ENCODE measurements at regions not wholly inside any gene's neighbourhood (a gene's known extent, or its start where the extent isn't known, plus 50 kb on each side); places are given as distances from the start of the nearest gene placed in this dataset.

DNA sequence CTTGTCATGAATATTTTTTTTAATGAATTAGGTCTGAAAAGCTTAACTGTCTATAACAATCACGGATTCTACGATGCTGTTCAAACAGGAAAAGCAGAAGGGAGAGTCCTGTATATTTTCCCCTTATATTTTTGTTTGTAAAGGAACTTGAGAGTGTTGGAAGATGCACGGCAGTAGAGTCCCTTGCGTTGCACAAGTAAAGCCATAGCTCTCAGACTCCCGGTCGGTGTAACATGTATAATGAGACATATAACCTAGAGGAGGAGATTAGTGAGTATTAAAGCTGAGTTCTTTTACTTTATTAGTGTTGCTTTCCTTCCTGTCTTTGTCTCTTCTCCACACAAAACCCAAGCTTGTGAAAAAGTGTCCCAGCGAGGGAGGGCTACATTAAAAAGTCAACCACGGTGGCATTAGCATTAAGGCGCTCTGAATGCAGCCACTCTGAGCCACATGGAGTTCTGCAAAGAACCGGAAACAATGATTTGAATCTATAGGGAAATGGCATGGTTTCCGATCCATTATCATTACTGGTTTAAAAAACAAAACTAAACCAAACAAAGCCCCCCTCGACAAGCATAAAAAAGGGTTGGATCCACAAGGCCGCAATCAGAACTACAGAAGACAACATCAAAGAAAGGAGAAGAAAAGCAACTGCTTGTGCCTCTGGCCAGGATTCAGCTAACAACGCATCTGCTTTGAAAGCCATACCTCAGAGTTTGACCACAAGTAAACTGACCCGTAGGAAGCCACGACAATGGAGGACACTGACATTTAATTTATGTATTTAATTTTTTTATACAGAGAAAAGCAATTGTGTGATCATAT, 356.8 kb downstream of the LMO4 start:
- DNase-seq: no peak

DNA sequence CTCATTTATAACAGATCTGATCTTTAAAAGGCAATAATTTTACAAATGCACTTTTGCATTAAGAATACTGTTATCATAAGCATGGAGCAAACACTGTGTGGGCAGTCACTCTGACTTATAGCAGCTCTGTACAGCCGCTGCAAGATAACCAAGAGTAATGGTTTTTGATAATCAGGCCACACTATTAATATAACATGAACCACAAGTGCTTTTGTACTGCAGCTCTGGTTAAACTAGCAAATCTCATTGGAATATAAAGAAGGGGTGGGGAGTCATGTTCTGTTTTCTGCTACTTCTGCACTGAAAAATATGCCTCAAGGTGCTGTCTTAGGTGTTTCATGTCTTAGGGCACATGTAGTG, 357.4 kb downstream of the LMO4 start:
- no peak for DNase-seq

GRCh38 chr1:87686671-87687070, 358.0 kb downstream of the LMO4 start:
- DNase-seq: peak; percentile 19

DNA sequence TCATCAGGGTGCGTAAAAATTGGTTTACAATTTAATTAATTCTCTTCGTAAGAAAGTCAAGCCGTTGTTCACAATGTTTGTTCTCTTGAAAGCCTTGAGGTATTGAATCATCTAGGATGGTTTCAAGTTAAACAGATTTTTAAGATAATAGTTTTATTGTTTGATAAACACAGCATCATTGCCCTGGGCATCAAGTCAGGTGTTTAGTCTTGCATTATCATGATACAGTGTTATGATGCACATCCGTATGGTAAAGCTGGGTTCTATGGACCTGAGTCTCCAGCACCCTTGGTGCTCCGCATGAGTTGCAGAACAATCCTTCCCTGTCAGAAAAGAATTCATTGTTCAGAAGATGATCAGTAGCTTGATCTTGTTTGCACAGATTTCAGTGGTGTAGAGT, 359.5 kb downstream of the LMO4 start:
- no peak for DNase-seq

DNA sequence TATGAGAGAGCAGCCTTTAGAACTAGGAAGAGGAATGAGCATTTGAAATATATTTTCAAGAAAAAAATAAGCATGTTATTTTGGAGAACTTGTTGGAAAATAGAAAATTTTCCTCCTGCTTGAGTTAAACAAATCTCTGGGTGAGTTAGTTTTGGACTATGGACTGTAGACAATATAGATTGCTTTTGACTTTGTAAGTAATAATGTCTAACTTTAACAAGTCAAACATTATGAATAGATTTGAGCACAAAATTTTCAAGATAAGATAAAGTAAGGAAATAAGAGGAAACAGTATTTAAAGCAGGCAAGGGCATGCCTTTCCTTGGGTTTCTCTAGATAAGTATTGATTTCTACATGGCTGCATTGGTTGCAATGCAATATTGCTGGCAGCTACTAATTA, 360.8 kb downstream of the LMO4 start:
- no peak for DNase-seq

DNA sequence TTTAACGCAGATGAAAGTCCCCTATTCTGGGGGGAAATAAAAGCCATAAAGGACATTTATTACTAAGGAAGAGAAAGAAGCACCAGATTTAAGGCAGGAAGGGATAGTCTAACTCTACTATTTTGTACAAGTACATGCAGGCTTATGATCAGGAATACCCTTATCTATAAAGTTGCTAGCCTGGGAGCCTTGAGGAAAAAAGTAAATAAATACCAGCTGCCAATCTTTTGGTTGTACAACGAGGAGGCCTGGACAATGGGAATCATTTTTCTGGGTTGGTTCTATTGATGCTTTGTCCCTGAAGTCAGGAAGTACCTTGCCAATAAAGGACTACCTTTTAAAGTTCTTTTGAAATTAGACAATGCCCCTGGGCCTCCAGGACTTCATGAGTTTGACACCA, 367.8 kb downstream of the LMO4 start:
- DNase-seq: no peak

GRCh38 chr1:87702455-87702854, 373.8 kb downstream of the LMO4 start:
- DNase-seq: no peak

GRCh38 chr1:87705233-87705632, 376.6 kb downstream of the LMO4 start:
- DNase-seq: no peak

DNA sequence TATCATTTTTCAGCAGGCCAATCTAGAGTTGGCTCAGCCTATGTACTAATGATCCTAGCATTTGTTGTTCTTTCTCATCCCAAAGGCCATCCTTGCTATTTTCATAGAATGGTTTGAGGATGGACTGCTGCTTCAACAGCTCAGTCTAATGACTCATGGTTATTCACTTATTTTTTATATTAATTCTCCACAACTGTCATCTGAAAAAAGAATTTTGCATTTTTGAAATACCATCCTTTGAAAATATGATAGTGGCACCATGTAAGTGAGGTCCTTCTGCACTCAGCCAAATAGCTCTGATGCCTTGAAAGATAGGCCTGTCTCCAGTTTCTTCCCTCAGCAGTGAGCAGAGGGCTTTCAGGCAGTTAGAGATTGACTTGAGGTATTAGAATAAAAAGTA, 377.5 kb downstream of the LMO4 start:
- DNase-seq: no peak

DNA sequence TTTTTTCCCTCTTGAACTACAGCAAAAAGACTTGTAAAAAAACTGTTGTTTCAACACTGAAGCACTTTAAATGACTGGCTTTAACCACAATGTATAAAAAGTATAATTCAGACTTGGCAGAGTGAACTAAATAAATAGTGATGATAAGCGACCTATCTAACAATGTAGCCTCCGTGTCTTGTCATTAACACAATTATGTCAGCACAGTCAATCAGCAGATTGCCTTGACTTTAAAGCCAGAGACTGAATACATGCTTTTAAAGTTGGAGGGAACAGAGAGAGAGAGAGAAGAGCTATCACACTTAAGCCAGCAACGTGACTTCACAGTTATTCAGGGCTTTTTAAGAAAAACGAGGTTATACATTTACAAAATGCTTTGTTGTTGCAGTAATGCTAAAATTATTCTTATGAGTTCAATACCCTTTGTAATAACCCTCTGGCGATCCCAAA, 378.1 kb downstream of the LMO4 start:
- no peak for DNase-seq

DNA sequence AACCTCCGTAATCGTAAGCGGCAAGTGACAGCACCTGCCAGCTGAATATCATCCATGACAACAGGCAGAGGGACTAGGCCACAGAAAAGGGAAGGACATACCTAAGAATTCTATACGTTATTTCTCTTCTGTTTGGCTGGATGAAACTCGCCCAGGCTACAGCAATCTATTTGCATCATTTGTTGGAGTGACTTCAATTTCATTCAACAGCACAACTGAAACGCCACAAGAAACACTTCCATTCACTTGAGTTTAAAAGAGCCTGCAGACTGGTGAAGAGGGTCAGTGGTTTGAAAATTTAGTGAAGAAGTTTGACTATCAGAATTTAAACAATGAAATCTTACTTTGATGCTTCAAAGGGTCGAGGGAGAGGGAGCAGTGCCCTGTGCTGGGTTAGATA, 378.7 kb downstream of the LMO4 start:
- DNase-seq: no peak

DNA sequence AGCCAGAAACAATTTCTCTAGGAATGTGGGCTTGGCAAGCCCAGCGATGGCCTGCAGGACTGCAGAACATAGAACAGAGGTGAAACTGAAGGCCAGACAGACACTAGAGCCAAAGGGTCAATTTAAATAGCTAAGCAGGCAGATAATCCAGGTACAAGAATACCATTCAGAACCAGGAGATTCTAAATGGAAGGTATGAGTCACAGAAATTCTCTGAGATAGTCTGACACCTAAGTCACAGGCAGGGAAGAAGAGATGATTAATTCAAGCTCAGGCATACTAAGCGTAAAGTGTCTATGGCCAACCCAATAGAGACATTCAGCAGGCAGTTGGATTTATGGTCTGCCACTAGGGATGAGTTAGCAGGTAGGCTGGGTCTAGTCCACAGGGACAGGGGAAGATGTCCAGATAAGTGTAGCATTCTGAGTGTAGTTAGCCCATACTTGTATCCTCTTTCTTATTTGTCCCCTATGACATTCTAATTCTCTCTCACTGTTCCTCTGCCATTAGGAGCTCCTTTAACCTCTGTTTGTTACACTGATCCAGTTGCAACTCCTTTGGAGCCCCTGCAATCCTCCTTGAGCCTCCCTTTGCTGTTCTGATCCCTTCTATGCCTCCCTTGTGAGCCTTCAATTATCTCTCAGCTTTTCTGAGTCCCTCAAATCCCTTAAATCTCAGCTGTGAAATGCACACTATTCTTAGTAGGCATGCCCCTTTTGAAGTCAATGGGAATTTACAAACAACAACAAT, 383.8 kb downstream of the LMO4 start:
- DNase-seq: no peak

- DNase-seq: no peak
Measured at GRCh38 chr1:87714278-87714677, 385.6 kb downstream of the LMO4 start.

DNA sequence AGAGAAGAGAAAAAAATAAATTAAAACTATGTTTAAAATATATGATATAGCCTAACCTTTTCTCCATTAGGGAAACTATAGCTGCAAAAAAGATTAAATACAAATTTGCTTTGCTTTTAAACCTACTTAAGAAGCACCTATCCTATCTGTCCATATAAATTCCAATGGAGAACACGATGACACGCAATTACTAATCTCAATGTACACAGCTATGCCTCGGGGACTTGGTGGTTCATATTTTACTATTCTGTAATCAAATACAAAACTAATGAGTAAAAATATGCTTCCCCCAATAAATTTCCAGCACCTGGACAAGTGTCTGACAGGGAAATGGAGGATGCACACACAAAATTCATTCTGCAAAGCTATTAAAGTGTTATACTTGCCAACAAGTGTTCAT, 386.4 kb downstream of the LMO4 start:
- no peak for DNase-seq

GRCh38 chr1:87715471-87715870, 386.8 kb downstream of the LMO4 start:
- no peak for DNase-seq

- no peak for DNase-seq
Measured at GRCh38 chr1:87717157-87717670, 388.5 kb downstream of the LMO4 start.

DNA sequence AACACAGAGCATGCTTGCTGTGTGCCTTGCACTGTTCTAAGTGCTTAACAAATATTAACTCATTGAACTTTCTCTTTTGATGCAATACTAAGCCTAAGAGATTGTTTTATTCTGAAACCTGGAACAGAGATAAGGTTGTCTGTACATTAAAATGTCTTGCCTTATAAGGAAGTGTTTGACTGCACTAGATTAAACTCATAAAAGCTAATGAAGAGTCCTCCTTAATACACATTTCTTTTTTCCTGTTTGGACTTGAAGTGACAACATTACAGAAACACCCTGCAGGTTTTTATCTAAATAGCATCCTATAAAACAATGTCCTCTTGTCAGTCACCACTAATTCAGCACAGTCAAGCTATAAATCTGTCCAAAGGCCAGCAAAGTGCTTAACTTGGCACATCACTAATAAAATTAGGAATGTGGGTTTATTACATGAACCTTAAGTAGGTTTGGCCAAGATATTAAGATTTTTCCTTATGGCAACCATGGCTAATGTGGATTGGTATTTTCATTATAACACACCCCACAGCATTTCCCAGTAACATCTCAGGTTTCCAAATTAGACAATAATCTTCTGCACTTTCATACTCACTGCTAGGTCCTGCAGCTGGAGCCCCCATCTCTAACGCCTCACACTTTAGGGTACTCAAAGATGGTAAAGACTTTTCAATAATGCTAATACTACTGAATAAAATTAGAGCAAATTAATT, 389.7 kb downstream of the LMO4 start:
- no peak for DNase-seq

DNA sequence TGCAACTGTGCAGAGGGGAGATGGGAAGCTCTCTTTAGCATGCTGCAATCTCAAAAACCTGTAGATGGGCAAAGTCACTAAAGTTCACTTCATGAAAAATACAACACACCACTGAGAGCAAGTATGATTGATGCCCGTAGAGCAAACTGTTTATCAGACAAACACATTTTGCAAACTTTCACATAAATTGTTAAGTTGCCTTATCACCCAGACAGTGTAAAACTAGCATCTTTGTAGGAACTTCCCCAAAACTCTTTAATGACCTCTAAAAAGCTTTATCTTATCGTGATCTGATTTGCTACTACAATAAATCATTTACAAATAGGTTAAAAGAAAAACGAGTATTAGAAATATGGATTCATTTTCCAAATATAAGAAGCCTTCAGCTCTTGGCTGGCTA, 391.0 kb downstream of the LMO4 start:
- no peak for DNase-seq

GRCh38 chr1:87720561-87720960, 391.9 kb downstream of the LMO4 start:
- no peak for DNase-seq

DNA sequence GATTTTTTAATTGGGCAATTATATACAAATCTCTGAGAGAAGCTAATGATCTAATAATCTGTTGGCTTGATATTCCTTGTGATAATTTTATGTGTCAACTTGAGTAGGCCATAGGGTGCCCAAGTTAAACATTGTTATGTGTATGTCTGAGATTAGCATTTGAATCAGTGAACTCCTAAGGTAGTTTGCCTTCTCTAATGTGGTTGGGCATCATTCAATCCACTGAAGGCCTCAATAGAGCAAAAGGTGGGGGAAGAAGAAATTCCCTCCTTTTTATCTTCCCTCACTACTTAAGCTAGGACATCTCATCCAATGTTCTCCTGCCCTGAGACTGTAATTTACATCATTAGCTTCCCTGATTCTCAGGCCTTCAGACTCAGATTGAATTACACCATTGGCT, 394.5 kb downstream of the LMO4 start:
- no peak for DNase-seq

- DNase-seq: no peak
Measured at GRCh38 chr1:87728169-87728568, 399.5 kb downstream of the LMO4 start.

DNA sequence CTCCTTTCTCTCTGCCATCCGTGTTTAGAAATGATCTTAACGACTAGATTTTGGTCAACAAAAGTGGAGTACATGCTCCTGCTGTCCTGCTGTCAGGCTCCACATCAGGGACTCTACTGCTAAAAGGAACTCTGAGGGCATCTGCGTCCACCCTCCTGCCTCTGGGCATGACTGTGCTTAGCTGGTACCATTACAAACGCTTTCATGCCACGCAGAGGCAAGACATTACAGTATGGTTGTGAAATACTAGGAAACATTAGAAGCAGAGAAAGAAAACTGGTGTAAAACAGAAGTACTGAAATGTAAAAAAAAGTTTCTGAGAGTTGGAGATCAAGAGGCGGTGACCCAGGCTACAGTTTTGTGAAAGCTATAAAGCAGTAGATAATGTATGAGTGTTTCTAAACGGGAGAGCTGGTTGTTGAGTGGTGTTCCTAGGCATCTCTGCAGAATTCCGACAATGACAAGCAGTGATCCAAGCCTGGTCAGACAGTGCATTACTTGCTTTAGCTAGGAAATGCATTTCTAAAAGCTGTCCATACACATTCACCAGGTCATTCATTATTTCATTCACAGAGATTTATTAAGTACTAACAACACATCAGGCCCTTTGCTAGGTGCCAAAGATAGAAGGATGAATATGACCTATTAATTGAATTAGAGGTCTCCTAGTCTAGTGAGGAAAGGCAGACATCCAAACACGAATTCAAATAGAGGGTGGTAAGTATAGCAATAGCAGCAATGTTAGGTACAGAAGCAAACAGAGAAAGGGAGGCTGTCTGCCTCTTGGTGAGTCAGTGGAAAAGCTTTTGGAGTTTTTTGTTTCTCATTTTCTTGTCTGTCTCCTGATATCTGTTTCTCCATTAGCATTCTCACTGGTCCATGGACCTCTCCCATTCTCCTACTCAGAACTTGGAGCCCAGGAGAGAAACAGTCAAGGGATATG, 401.9 kb downstream of the LMO4 start:
- DNase-seq: no peak

GRCh38 chr1:87733386-87733785, 404.7 kb downstream of the LMO4 start:
- DNase-seq: no peak
